HCT116 (cell line): ENCODE measurements at regions not wholly inside any gene's neighbourhood (a gene's known extent, or its start where the extent isn't known, plus 50 kb on each side); places are given as distances from the start of the nearest gene placed in this dataset.

Experiments used
- CBX3 ChIP-seq: IDR thresholded peaks from 2 replicates; pipeline ENCODE4 v1.6.1; 2012; ENCODE audit warnings: low read depth
- POLR2A ChIP-seq: IDR thresholded peaks from 2 replicates; pipeline ENCODE4 v1.7.0; 2011; ENCODE audit warnings: borderline replicate concordance; ENCODE audit not compliant: insufficient read depth, insufficient read length; ENCODE audit errors: extremely low read depth
- POLR2AphosphoS5 ChIP-seq: IDR thresholded peaks from 2 replicates; pipeline ENCODE4 v1.6.1; 2011; ENCODE audit warnings: mild to moderate bottlenecking, low read depth, low read length, moderate library complexity
- RAD21 ChIP-seq: IDR thresholded peaks from 2 replicates; pipeline ENCODE4 v1.6.1; 2012; ENCODE audit warnings: low read depth, mild to moderate bottlenecking
- TCF7L2 ChIP-seq: IDR thresholded peaks from 2 replicates; pipeline ENCODE4 v1.7.0; 2011; ENCODE audit warnings: borderline replicate concordance, inconsistent platforms; ENCODE audit not compliant: insufficient read depth, insufficient read length; ENCODE audit errors: extremely low read depth
- TF ChIP-seq, protein P1 (sequence below), 3 experiments: fragments of 200-600 bp in 1 of 3; sonication (generic) in 1 of 3; IDR thresholded peaks in 2 of 3; conservative IDR thresholded peaks in 1 of 3; 2 replicates each; pipeline ENCODE4 v1.5.1; 2012 to 2017; ENCODE audit warnings: low read depth in 2 of 3, low read length in 2 of 3, antibody characterized with exemption in 1 of 3, borderline replicate concordance in 1 of 3, control low read depth in 1 of 3, mild to moderate bottlenecking in 1 of 3, mixed read lengths in 1 of 3, mixed run types in 1 of 3, moderate library complexity in 1 of 3; ENCODE audit not compliant: insufficient read depth in 1 of 3
- TF ChIP-seq, protein P2 (sequence below): IDR thresholded peaks from 2 replicates; pipeline ENCODE4 v1.6.1; 2011; ENCODE audit warnings: mild to moderate bottlenecking, low read length, moderate library complexity; ENCODE audit not compliant: insufficient replicate concordance; ENCODE audit errors: extremely low read depth
- TF ChIP-seq, protein P3 (sequence below): IDR thresholded peaks from 2 replicates; pipeline ENCODE4 v1.6.1; 2012

DNA sequence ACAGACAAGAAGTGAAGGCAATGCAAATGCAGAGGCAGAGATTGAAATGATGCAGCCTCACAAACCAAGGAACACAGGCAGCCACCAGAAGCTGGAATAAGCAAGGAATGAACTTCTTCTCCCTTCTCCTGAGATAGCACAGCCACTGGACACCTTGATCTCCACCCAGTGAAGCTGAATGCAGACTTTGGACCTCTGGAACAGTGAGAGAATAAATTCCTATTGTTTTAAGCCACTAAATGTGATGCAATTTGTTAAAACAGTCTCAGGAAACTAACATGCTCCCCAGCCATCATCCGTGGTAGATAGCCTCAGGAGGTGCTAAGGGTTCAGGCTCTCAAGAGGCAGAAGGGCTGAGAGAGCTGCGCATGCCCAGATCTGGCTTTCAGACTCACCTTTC, 512.2 kb upstream of the ZNF608 start:
- TF ChIP-seq POLR2A = no peak
- TF ChIP-seq CBX3 = no peak
- TF ChIP-seq, protein P1, sequence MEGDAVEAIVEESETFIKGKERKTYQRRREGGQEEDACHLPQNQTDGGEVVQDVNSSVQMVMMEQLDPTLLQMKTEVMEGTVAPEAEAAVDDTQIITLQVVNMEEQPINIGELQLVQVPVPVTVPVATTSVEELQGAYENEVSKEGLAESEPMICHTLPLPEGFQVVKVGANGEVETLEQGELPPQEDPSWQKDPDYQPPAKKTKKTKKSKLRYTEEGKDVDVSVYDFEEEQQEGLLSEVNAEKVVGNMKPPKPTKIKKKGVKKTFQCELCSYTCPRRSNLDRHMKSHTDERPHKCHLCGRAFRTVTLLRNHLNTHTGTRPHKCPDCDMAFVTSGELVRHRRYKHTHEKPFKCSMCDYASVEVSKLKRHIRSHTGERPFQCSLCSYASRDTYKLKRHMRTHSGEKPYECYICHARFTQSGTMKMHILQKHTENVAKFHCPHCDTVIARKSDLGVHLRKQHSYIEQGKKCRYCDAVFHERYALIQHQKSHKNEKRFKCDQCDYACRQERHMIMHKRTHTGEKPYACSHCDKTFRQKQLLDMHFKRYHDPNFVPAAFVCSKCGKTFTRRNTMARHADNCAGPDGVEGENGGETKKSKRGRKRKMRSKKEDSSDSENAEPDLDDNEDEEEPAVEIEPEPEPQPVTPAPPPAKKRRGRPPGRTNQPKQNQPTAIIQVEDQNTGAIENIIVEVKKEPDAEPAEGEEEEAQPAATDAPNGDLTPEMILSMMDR (IDR thresholded peaks at IDR 0.05 in 2 of 3, conservative IDR thresholded peaks at IDR 0.05 in 1 of 3; ENCODE audit: borderline replicate concordance in 1 of 3, insufficient read depth in 1 of 3, low read depth in 2 of 3, low read length in 2 of 3) = no peak
- TF ChIP-seq, protein P2, sequence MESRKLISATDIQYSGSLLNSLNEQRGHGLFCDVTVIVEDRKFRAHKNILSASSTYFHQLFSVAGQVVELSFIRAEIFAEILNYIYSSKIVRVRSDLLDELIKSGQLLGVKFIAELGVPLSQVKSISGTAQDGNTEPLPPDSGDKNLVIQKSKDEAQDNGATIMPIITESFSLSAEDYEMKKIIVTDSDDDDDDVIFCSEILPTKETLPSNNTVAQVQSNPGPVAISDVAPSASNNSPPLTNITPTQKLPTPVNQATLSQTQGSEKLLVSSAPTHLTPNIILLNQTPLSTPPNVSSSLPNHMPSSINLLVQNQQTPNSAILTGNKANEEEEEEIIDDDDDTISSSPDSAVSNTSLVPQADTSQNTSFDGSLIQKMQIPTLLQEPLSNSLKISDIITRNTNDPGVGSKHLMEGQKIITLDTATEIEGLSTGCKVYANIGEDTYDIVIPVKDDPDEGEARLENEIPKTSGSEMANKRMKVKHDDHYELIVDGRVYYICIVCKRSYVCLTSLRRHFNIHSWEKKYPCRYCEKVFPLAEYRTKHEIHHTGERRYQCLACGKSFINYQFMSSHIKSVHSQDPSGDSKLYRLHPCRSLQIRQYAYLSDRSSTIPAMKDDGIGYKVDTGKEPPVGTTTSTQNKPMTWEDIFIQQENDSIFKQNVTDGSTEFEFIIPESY = no peak
- TF ChIP-seq POLR2AphosphoS5 = no peak
- TF ChIP-seq, protein P3, sequence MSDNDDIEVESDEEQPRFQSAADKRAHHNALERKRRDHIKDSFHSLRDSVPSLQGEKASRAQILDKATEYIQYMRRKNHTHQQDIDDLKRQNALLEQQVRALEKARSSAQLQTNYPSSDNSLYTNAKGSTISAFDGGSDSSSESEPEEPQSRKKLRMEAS = no peak
- no peak for TF ChIP-seq TCF7L2
- TF ChIP-seq RAD21 = no peak
